ENCODE measurements at regions not wholly inside any gene's neighbourhood (a gene's known extent, or its start where the extent isn't known, plus 50 kb on each side); places are given as distances from the start of the nearest gene placed in this dataset.
"Not testable (repeated sequence)": the region's sequence is repeated elsewhere in the genome, so short reads cannot be mapped to it uniquely, and the experiment has no call there.

- Mint-ChIP-seq H3K36me3 (ENCODE audit: insufficient read depth) (no peaks in the 10 kb centered on the region), H3K9me3 (no peaks in the 10 kb centered on the region), H3K27me3 (ENCODE audit: low read depth) (no peaks in the 10 kb centered on the region), H3K4me1 (ENCODE audit: low read depth) (peaks cover 28% of the 10 kb centered on the region), H3K4me3 (peak overlapping the region; percentile 52)
- peak; percentile 96 to 97 for ATAC-seq
- DNase-seq, result peak; percentile 76
These were observed 68.1 kb upstream of the CDK6 start for GRCh38 chr7:92904244-92905131.

GRCh38 chr7:92898798-92899197 is 62.4 kb upstream of the CDK6 start:
- H3K4me3 Mint-ChIP-seq, result no peak overlapping the region
- peaks cover 11% of the 10 kb centered on the region for H3K4me1 Mint-ChIP-seq (ENCODE audit: low read depth)
- DNase-seq (no peak), ATAC-seq (no peak)
- H3K27me3 Mint-ChIP-seq (ENCODE audit: low read depth), result no peaks in the 10 kb centered on the region
- peaks cover 5% of the 10 kb centered on the region for H3K36me3 Mint-ChIP-seq (ENCODE audit: insufficient read depth)
- H3K9me3 Mint-ChIP-seq, result peaks cover 34% of the 10 kb centered on the region

DNA sequence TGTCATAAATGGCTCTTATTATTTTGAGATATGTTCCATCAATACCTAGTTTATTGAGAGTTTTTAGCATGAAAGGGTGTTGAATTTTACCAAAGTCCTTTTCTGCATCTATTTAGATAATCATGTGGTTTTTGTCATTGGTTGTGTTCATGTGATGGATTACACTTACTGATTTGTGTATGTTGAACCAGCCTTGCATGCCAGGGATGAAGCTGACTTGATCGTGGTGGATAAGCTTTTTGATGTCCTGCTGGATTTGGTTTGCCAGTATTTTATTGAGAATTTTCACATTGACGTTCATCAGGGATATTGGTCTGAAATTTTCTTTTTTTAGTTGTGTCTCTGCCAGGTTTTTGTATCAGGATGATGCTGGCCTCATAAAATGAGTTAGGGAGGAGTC is 58.5 kb upstream of the CDK6 start:
- peaks cover 39% of the 10 kb centered on the region for H3K9me3 Mint-ChIP-seq
- not testable (repeated sequence) for H3K36me3 Mint-ChIP-seq (ENCODE audit: insufficient read depth); H3K27me3 Mint-ChIP-seq (ENCODE audit: low read depth); ATAC-seq; H3K4me3 Mint-ChIP-seq; DNase-seq; H3K4me1 Mint-ChIP-seq (ENCODE audit: low read depth)

DNA sequence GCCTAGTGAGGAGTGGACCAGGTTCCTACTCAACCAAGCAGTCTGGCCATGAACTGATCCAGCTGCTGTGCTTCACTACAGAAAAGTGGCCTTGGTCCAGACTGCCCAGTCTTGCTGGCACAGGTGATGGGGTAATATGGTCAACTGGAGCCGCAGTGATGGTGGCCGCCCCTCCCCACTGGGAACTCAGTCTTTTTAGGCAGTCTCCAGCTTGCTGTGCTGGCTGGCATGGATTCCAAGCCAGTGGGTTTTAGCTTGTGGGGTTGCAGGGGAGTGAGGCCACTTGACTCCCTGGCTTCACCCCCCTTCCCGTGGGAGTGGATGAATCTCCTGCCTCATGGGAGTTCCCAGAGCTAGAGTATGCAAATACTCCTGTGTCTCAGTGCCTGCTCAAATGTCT is 52.7 kb upstream of the CDK6 start:
- H3K9me3 Mint-ChIP-seq, result peaks cover 24% of the 10 kb centered on the region
- H3K27me3 Mint-ChIP-seq (ENCODE audit: low read depth), result peaks cover 5% of the 10 kb centered on the region
- H3K4me3 Mint-ChIP-seq, result no peak overlapping the region
- no peak for ATAC-seq
- no peak for DNase-seq
- H3K36me3 Mint-ChIP-seq (ENCODE audit: insufficient read depth), result no peaks in the 10 kb centered on the region
- no peaks in the 10 kb centered on the region for H3K4me1 Mint-ChIP-seq (ENCODE audit: low read depth)
